Ascending aorta (tissue), 2 donors: ENCODE measurements at regions not wholly inside any gene's neighbourhood (a gene's known extent, or its start where the extent isn't known, plus 50 kb on each side); places are given as distances from the start of the nearest gene placed in this dataset.
"Not testable (repeated sequence)": the region's sequence is repeated elsewhere in the genome, so short reads cannot be mapped to it uniquely, and the experiment has no call there.

Experiments used
- DNase-seq, 2 donors: peaks; one replicate each; pipeline ENCODE4 v3.0.0-alpha.2; 2019; ENCODE audit warnings: low spot score in 2 of 2
- H3K27ac ChIP-seq, 2 donors: fragments of 200-600 bp; sonication (generic); one replicate each; pipeline ENCODE4 v1.5.1; 2016 to 2017; ENCODE audit warnings: mild to moderate bottlenecking in 1 of 2
- H3K27me3 ChIP-seq: fragments of 200-600 bp; sonication (generic); one replicate; pipeline ENCODE4 v1.5.1; 2017
- H3K36me3 ChIP-seq, 2 donors: fragments of 200-600 bp; sonication (generic); one replicate each; pipeline ENCODE4 v1.5.1; 2016
- H3K4me1 ChIP-seq, 2 donors: fragments of 200-600 bp; sonication (generic); one replicate each; pipeline ENCODE4 v1.5.1; 2016 to 2017; ENCODE audit warnings: mild to moderate bottlenecking in 1 of 2
- H3K4me3 ChIP-seq, 2 donors: fragments of 200-600 bp; sonication (generic); one replicate each; pipeline ENCODE4 v1.5.1; 2016 to 2017; ENCODE audit warnings: mild to moderate bottlenecking in 1 of 2
- H3K9me3 ChIP-seq, 2 donors: fragments of 200-600 bp; sonication (generic); one replicate each; pipeline ENCODE4 v1.5.1; 2016
- intact Hi-C: fragments of 100-400 bp; cut with DNase I; formaldehyde crosslinking; loops from one replicate; pipeline ENCODE4 v1.15.1; 2023
- TF ChIP-seq, protein P1 (sequence below), 3 experiments: fragments of 200-600 bp in 2 of 3; fragments of 450-650 bp in 1 of 3; sonication (generic) in 2 of 3; IDR thresholded peaks; one replicate each; pipeline ENCODE4 v1.5.1; 2016 to 2019; ENCODE audit warnings: antibody characterized with exemption in 3 of 3, mild to moderate bottlenecking in 1 of 3, moderate library complexity in 1 of 3

DNA sequence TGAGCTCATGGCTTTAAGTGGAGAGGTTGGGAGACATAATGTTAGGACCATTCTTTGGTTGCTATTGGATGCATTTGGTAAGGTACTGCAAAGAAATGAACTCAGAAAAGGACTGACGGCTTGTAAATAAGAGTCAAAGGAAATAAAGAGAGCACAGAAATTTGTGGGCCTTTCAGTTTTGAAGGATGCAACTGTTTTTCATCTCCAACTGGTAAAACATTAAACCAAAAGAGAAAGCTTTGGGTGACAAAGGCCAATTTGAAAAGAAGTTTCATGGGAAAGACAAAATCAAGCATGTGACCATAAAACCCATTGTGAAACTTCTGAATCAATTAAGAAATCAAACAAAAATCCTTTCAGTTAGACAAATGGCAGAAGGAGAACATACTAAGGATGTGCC lies 77.8 kb upstream of the SPOPL start:
- DNase-seq, result no peak
- H3K27ac ChIP-seq, result no peak overlapping the region
- TF ChIP-seq, protein P1, sequence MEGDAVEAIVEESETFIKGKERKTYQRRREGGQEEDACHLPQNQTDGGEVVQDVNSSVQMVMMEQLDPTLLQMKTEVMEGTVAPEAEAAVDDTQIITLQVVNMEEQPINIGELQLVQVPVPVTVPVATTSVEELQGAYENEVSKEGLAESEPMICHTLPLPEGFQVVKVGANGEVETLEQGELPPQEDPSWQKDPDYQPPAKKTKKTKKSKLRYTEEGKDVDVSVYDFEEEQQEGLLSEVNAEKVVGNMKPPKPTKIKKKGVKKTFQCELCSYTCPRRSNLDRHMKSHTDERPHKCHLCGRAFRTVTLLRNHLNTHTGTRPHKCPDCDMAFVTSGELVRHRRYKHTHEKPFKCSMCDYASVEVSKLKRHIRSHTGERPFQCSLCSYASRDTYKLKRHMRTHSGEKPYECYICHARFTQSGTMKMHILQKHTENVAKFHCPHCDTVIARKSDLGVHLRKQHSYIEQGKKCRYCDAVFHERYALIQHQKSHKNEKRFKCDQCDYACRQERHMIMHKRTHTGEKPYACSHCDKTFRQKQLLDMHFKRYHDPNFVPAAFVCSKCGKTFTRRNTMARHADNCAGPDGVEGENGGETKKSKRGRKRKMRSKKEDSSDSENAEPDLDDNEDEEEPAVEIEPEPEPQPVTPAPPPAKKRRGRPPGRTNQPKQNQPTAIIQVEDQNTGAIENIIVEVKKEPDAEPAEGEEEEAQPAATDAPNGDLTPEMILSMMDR (IDR thresholded peaks at IDR 0.05), result no peak
- H3K4me1 ChIP-seq, result no peaks in the 10 kb centered on the region
- peaks cover 0 to 5% of the 10 kb centered on the region in 2 donors for H3K9me3 ChIP-seq
- H3K36me3 ChIP-seq, result no peaks in the 10 kb centered on the region
- H3K4me3 ChIP-seq, result no peak overlapping the region
- intact Hi-C loops, result no loop called here
- H3K27me3 ChIP-seq, result no peaks in the 10 kb centered on the region

DNA sequence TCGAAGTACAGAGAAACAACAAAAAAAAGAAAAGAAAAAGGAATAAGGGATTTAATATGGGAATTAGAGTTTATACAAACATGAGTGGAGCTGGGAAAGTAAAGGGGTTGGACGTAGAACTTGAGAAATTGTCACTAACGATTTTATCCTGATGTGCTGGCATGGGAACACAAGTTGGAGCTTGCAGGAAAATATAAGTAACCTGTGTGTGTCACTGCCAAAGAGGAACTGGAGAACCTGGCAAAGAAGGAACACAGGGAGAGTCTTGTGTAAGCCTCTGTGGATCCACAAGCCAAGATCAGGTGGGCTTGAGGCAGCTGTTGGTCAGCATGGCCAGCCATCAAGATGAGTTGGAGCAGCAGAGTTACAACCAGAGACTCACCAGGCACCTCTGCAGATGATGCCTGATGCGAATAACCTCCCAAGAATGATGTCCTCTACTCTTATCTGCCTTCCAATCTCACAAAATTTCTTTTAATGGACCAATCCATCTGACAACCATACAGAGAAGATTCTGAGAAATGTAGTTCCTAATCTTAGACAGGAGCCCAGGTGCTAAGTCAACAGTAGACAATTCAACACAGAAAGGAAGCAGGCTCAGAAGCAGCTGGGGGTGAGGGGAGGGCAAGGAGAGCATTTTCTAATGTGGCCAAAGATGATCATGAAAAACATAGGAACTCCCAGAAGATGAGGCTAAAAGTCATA lies 77.0 kb upstream of the SPOPL start:
- TF ChIP-seq, protein P1 (IDR thresholded peaks at IDR 0.05), result no peak
- H3K27ac ChIP-seq, result no peak overlapping the region
- H3K36me3 ChIP-seq, result no peaks in the 10 kb centered on the region
- no peak for DNase-seq
- no peaks in the 10 kb centered on the region for H3K4me1 ChIP-seq
- peaks cover 0 to 5% of the 10 kb centered on the region in 2 donors for H3K9me3 ChIP-seq
- intact Hi-C loops, result no loop called here
- no peak overlapping the region for H3K4me3 ChIP-seq
- no peaks in the 10 kb centered on the region for H3K27me3 ChIP-seq

DNA sequence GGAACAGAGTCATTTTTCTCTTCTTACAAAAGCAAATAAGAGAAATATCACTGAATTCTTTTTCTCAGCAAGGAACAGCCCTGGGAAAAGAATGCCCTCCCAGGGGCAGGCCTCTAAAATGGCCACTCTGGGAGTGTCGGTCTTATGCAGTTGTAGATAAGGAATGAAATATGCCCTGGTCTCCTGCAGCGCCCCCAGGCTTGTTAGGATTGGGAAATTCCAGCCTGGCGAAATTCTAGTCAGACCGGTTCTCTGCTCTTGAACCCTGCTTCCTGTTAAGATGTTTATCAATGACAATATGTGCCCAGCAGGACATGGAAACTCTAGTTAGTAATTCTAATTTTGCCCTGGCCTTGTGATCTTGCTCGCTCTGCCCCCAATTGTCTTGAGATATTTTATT lies 75.5 kb upstream of the SPOPL start:
- intact Hi-C loops, result not testable (repeated sequence)

DNA sequence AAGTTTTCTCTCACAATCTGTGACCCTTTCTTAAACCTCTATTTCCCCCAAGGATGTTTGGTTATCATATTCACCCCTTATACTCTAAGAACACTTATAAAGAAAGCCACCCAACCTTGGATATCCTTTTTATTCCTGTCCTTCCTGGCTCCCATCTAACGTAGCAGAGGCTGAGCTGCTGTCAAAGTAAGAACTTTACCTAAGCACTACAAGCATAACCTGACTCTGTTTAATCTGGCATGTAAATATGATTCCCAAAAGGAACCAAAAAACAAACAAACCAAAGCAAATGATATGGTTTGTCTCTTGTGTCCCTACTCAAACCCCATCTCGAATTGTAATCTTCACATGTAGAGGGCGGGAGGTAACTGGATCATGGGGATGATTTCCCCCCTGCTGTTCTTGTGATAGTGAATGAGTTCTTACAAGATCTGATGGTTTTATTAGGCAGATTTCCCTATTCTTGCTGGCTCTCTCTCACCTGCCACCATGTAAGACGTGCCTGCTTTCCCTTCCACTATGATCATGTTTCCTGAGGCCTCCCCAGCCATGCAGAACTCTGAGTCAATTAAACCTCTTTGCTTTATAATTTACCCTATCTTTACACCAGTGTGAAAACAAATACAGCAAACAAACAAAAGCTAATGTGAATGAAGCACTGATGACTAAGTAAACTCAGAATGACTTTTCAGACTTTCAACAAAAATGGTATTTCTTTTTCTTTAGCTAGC lies 72.7 kb upstream of the SPOPL start:
- TF ChIP-seq, protein P1 (IDR thresholded peaks at IDR 0.05), result no peak
- H3K27ac ChIP-seq, result no peak overlapping the region
- no peak overlapping the region for H3K4me3 ChIP-seq
- DNase-seq, result no peak
- no peaks in the 10 kb centered on the region for H3K27me3 ChIP-seq
- intact Hi-C loops, result no loop called here
- no peaks in the 10 kb centered on the region for H3K36me3 ChIP-seq
- peaks cover 0 to 5% of the 10 kb centered on the region in 2 donors for H3K9me3 ChIP-seq
- H3K4me1 ChIP-seq, result no peaks in the 10 kb centered on the region

More for the DNA sequence above, 75.5 kb upstream of the SPOPL start:
- not testable (repeated sequence) for H3K27ac ChIP-seq, H3K27me3 ChIP-seq, H3K36me3 ChIP-seq, H3K4me3 ChIP-seq, H3K4me1 ChIP-seq, H3K9me3 ChIP-seq, DNase-seq

DNA sequence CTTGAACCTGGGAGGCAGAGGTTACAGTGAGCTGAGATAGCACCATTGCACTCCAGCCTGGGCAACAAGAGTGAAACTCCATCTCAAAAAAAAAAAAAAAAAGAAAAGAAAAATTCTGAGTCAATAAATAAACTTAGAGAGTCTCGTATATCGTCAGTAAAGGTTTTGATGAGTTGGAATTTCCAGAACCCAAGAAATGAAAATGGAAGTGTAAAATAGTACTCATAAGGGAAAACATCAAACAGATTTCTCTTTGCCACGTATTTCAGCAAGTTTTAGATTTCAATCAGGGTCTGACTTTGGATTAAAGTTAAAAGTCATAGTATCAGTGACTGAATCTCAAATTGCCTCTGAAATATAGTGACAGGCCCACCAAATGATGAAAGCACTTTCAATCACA lies 71.4 kb upstream of the SPOPL start:
- Histone ChIP-seq H3K27me3 (no peaks in the 10 kb centered on the region), H3K36me3 (no peaks in the 10 kb centered on the region), H3K27ac (no peak overlapping the region), H3K4me1 (no peaks in the 10 kb centered on the region), H3K9me3 (peaks cover 0 to 5% of the 10 kb centered on the region in 2 donors), H3K4me3 (no peak overlapping the region)
- DNase-seq, result no peak
- TF ChIP-seq, protein P1 (IDR thresholded peaks at IDR 0.05), result no peak
- intact Hi-C loops, result no loop called here

DNA sequence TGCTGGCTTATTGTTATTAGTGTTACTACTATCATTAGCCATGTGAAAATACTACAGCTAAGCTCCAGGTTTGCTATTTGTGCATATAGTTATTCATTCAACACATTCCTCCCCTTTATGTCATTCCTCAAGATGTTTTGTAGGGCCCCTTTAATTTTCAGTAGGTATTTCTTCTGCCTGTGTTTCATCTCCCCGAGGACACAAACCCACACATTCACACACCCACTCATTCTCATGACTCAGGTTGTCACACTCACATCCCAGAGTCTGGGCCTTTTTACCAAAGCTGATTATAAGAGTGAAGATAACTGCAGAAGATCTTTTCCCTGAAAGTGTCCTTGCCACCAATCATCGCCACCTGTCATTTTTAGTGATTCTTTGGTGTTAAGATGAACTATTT lies 68.6 kb upstream of the SPOPL start:
- intact Hi-C loops, result no loop called here
- TF ChIP-seq, protein P1 (IDR thresholded peaks at IDR 0.05), result no peak
- no peak overlapping the region for H3K4me3 ChIP-seq
- DNase-seq, result no peak
- no peak overlapping the region for H3K27ac ChIP-seq
- H3K9me3 ChIP-seq, result no peaks in the 10 kb centered on the region
- no peaks in the 10 kb centered on the region for H3K4me1 ChIP-seq
- H3K27me3 ChIP-seq, result no peaks in the 10 kb centered on the region
- H3K36me3 ChIP-seq, result no peaks in the 10 kb centered on the region
